ENCODE measurements at regions not wholly inside any gene's neighbourhood (a gene's known extent, or its start where the extent isn't known, plus 50 kb on each side); places are given as distances from the start of the nearest gene placed in this dataset.

- TF ChIP-seq TRIM25 (IDR thresholded peaks at IDR 0.05; ENCODE audit: borderline replicate concordance) (no peak), EP400 (IDR thresholded peaks at IDR 0.05) (peak; percentile 34; the same call in 1 of the 2 replicates), RNF2 (IDR thresholded peaks at IDR 0.05) (0 out of 2 replicates have a peak, but pooled peaks have one; percentile 26), MBD2 (IDR thresholded peaks at IDR 0.05; ENCODE audit: borderline replicate concordance, low read depth) (peak; percentile 57), EP300 (IDR thresholded peaks at IDR 0.05; ENCODE audit: low read length) (peak; percentile 70; the same call in 1 of the 2 replicates), CTBP1 (IDR thresholded peaks at IDR 0.05; ENCODE audit: borderline replicate concordance) (peak; percentile 98), TAF9B (IDR thresholded peaks at IDR 0.05; ENCODE audit: partially characterized antibody) (peak; percentile 35), FUS (optimal IDR thresholded peaks at IDR 0.05; ENCODE audit: low read depth, low read length) (no peak), ZNF232 (CRISPR knock-in tag; IDR thresholded peaks at IDR 0.05) (no peak), NR2C1 (IDR thresholded peaks at IDR 0.05) (no peak), NR2C1 (tag; IDR thresholded peaks at IDR 0.05) (peak; percentile 78), ETV6 (IDR thresholded peaks at IDR 0.05; ENCODE audit: borderline replicate concordance in 1 of 2, low read depth in 2 of 2, low read length in 1 of 2) (no peak), ETV6 (CRISPR knock-in tag; IDR thresholded peaks at IDR 0.05; ENCODE audit: borderline replicate concordance) (0 out of 2 replicates have a peak, but pooled peaks have one; percentile 37), PYGO2 (tag; IDR thresholded peaks at IDR 0.05) (no peak), MAFF (IDR thresholded peaks at IDR 0.05; ENCODE audit: low read length) (peak; percentile 79), ZC3H4 (CRISPR knock-in tag; IDR thresholded peaks at IDR 0.05; ENCODE audit: borderline replicate concordance) (no peak), ZNF583 (CRISPR knock-in tag; IDR thresholded peaks at IDR 0.05) (no peak), ZBTB17 (CRISPR knock-in tag; IDR thresholded peaks at IDR 0.05) (no peak), FOSL1 (tag; conservative IDR thresholded peaks at IDR 0.05) (peak; percentile 99), SMARCE1 (IDR thresholded peaks at IDR 0.05) (peak; percentile 74), ZNF212 (CRISPR knock-in tag; IDR thresholded peaks at IDR 0.05) (no peak), RB1 (IDR thresholded peaks at IDR 0.05; ENCODE audit: low read depth) (no peak)
Measured at GRCh38 chr6:4358414-4359107, 223.2 kb upstream of the ECI2 start (continued).

Measured in K562 (cell line).